ENCODE measurements at regions not wholly inside any gene's neighbourhood (a gene's known extent, or its start where the extent isn't known, plus 50 kb on each side); places are given as distances from the start of the nearest gene placed in this dataset.

DNA sequence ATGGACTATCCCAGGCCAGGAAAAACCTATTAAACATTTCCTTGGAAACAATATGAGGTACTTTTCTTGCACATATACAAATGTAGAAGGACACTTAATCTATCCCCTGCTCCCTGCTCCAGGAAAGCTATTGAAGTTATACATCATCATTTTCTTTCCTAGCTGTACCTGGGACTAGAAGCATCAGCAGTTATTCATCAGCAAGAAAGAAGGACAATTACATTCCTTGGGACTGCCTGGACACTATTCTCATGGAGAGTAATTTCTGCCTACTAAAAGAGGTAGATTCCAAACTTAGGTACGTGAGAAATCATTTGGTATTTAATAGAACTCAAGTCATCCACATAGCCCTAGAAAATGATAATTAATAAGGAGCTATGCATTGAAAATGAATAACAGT is 51.0 kb upstream of the PICALM start:
- no peak for DNase-seq

GRCh38 chr11:86119077-86119476 is 50.2 kb upstream of the PICALM start:
- DNase-seq: peak; percentile 17 to 30
